GM19238 (cell line): ENCODE measurements at regions not wholly inside any gene's neighbourhood (a gene's known extent, or its start where the extent isn't known, plus 50 kb on each side); places are given as distances from the start of the nearest gene placed in this dataset.
"Not testable (repeated sequence)": the region's sequence is repeated elsewhere in the genome, so short reads cannot be mapped to it uniquely, and the experiment has no call there.

Source experiments
- DNase-seq: peaks from one replicate; pipeline ENCODE4 v3.0.0; 2011; ENCODE audit warnings: low spot score; ENCODE audit not compliant: insufficient read length

- DNase-seq = no peak
Measured at GRCh38 chr14:42994051-42994736, 1387.5 kb downstream of the LRFN5 start.

- no peak for DNase-seq
Measured at GRCh38 chr14:42992930-42993329, 1386.3 kb downstream of the LRFN5 start.

GRCh38 chr14:42980419-42980818 is 1373.7 kb downstream of the LRFN5 start:
- no peak for DNase-seq

GRCh38 chr14:42973171-42973570 is 1366.5 kb downstream of the LRFN5 start:
- not testable (repeated sequence) for DNase-seq

GRCh38 chr14:42965512-42965911 is 1358.8 kb downstream of the LRFN5 start:
- no peak for DNase-seq

- DNase-seq = no peak
Measured at GRCh38 chr14:42961509-42961908, 1354.8 kb downstream of the LRFN5 start.

GRCh38 chr14:42950363-42950762 is 1343.7 kb downstream of the LRFN5 start:
- DNase-seq = no peak

GRCh38 chr14:42947991-42948390 is 1341.3 kb downstream of the LRFN5 start:
- no peak for DNase-seq

- DNase-seq = no peak
Measured at GRCh38 chr14:42944284-42944683, 1337.6 kb downstream of the LRFN5 start.

GRCh38 chr14:42931308-42931707 is 1324.6 kb downstream of the LRFN5 start:
- no peak for DNase-seq

- no peak for DNase-seq
Measured at GRCh38 chr14:42929806-42930480, 1323.3 kb downstream of the LRFN5 start.

- DNase-seq = no peak
Measured at GRCh38 chr14:42927313-42927712, 1320.6 kb downstream of the LRFN5 start.

- DNase-seq = no peak
Measured at GRCh38 chr14:42921901-42922300, 1315.2 kb downstream of the LRFN5 start.

- DNase-seq = no peak
Measured at GRCh38 chr14:42918615-42919014, 1311.9 kb downstream of the LRFN5 start.

- no peak for DNase-seq
Measured at GRCh38 chr14:42911642-42912041, 1305.0 kb downstream of the LRFN5 start.

- no peak for DNase-seq
Measured at GRCh38 chr14:42909659-42910058, 1303.0 kb downstream of the LRFN5 start.

- no peak for DNase-seq
Measured at GRCh38 chr14:42893183-42893582, 1286.5 kb downstream of the LRFN5 start.

GRCh38 chr14:42884100-42884499 is 1277.4 kb downstream of the LRFN5 start:
- DNase-seq = no peak

- DNase-seq = no peak
Measured at GRCh38 chr14:42877716-42878115, 1271.0 kb downstream of the LRFN5 start.

- no peak for DNase-seq
Measured at GRCh38 chr14:42872786-42873185, 1266.1 kb downstream of the LRFN5 start.

- DNase-seq = no peak
Measured at GRCh38 chr14:42869681-42870080, 1263.0 kb downstream of the LRFN5 start.

- DNase-seq = no peak
Measured at GRCh38 chr14:42862114-42862513, 1255.4 kb downstream of the LRFN5 start.

- DNase-seq = no peak
Measured at GRCh38 chr14:42860371-42860770, 1253.7 kb downstream of the LRFN5 start.
